ENCODE measurements at regions not wholly inside any gene's neighbourhood (a gene's known extent, or its start where the extent isn't known, plus 50 kb on each side); places are given as distances from the start of the nearest gene placed in this dataset.
"Not testable (repeated sequence)": the region's sequence is repeated elsewhere in the genome, so short reads cannot be mapped to it uniquely, and the experiment has no call there.

- TF ChIP-seq CTCF (IDR thresholded peaks at IDR 0.05), result peak; percentile 85
- peak; percentile 77 for TF ChIP-seq SMC3 (IDR thresholded peaks at IDR 0.05)
- TF ChIP-seq RAD21 (conservative IDR thresholded peaks at IDR 0.05 in 1 of 2, IDR thresholded peaks at IDR 0.05 in 1 of 2), result peak; percentile 67 to 69
- TF ChIP-seq ZFP36 (IDR thresholded peaks at IDR 0.05; ENCODE audit: borderline replicate concordance, partially characterized antibody), result no peak
- TF ChIP-seq FOXS1 (CRISPR knock-in tag; IDR thresholded peaks at IDR 0.05), result no peak
- no peaks in the 10 kb centered on the region for H3K4me1 ChIP-seq
- H3K4me2 ChIP-seq, result no peak overlapping the region
- FAIRE-seq (peak; percentile 99), ATAC-seq (peak; percentile 72 to 91; a peak in 4 of 6 replicates), DNase-seq (ENCODE audit: low read depth in 1 of 2, low spot score in 1 of 2) (peak; percentile 50 to 60)
- 47% methylated on average over 2 of the region's 2 CpGs for WGBS (ENCODE audit: missing lambda C conversion rate)
- POLR2A ChIA-PET, result interaction anchor here (0.7 kb wide), 1 partner anchor 426 kb away, joined by 4 read pairs; no protein-coding TSS in a partner anchor
- CTCF ChIA-PET, result interaction anchor here (0.6 to 3.5 kb wide), 28 partner anchors 8 to 490 kb away, joined by 3 to 16 read pairs (median 4); partner anchors contain the start of gene FOXB1
- H3K27ac ChIP-seq, result no peak overlapping the region
- H3K9me3 ChIP-seq, result no peaks in the 10 kb centered on the region
- H3K4me3 ChIP-seq, result no peak overlapping the region
These were observed 175.8 kb downstream of the FOXB1 start for GRCh38 chr15:60179786-60180391.

DNA sequence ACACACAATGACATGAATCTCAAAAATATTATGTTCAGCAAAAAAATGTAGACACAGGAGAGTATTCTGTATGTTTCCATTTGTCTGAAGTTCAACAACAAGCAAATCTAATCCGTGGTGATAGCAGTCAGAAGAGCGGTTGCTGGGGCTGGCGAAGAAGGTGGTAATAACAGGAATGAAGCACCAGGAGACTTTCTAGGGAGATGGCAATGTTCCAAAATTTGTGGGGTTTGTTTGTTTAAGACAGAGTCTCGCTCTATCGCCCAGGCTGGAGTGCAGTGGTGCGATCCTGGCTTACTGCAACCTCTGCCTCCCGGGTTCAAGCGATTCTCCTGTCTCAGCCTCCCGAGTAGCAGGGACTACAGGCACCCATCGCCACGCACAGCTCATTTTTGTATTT lies 177.8 kb downstream of the FOXB1 start:
- H3K4me1 ChIP-seq; H3K27ac ChIP-seq; POLR2A ChIA-PET; DNase-seq (ENCODE audit: low read depth in 1 of 2, low spot score in 1 of 2); H3K4me2 ChIP-seq; H3K9me3 ChIP-seq; FAIRE-seq; H3K4me3 ChIP-seq; ATAC-seq: not testable (repeated sequence)
- WGBS (ENCODE audit: missing lambda C conversion rate), result 56% methylated on average over 11 of the region's 11 CpGs
- CTCF ChIA-PET, result interaction anchor here (0.6 to 3.5 kb wide), 4 partner anchors 14 to 457 kb away, joined by 3 to 15 read pairs (median 7); no protein-coding TSS in a partner anchor

DNA sequence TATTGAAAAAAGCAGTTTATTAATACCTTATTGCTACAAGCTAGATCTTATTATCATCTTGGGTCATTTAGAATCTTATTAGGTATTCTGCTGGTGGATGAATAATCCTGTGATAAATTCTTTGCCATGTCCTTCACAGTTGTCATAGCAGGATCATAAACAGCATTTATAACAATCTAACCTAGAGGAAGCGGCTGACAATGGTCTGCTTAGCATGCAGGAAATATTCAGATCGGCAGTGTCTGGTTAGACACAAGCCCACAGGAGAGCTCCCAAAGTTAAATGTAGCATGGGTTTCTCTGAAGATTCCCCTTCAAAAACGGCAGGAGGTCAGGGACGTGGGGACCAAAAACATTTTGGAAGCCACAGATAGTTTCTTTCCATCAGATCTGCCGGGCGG lies 179.3 kb downstream of the FOXB1 start:
- Histone ChIP-seq H3K4me2 (no peak overlapping the region), H3K27ac (no peak overlapping the region), H3K4me3 (no peak overlapping the region), H3K4me1 (no peaks in the 10 kb centered on the region), H3K9me3 (peaks cover 2% of the 10 kb centered on the region; the same call in 1 of the 3 replicates)
- ATAC-seq (no peak), DNase-seq (ENCODE audit: low read depth in 1 of 2, low spot score in 1 of 2) (no peak), FAIRE-seq (no peak)
- TF ChIP-seq ZC3H11A (IDR thresholded peaks at IDR 0.05) (no peak), HOXB5 (CRISPR knock-in tag; IDR thresholded peaks at IDR 0.05) (no peak), CHD2 (IDR thresholded peaks at IDR 0.05; ENCODE audit: low read length, partially characterized antibody) (no peak)
- TF ChIP-seq, protein P1, sequence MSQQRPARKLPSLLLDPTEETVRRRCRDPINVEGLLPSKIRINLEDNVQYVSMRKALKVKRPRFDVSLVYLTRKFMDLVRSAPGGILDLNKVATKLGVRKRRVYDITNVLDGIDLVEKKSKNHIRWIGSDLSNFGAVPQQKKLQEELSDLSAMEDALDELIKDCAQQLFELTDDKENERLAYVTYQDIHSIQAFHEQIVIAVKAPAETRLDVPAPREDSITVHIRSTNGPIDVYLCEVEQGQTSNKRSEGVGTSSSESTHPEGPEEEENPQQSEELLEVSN (IDR thresholded peaks at IDR 0.05; ENCODE audit: borderline replicate concordance, low read depth), result no peak
- TF ChIP-seq, protein P2, sequence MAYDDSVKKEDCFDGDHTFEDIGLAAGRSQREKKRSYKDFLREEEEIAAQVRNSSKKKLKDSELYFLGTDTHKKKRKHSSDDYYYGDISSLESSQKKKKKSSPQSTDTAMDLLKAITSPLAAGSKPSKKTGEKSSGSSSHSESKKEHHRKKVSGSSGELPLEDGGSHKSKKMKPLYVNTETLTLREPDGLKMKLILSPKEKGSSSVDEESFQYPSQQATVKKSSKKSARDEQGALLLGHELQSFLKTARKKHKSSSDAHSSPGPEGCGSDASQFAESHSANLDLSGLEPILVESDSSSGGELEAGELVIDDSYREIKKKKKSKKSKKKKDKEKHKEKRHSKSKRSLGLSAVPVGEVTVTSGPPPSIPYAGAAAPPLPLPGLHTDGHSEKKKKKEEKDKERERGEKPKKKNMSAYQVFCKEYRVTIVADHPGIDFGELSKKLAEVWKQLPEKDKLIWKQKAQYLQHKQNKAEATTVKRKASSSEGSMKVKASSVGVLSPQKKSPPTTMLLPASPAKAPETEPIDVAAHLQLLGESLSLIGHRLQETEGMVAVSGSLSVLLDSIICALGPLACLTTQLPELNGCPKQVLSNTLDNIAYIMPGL (CRISPR knock-in tag; IDR thresholded peaks at IDR 0.05; ENCODE audit: borderline replicate concordance), result no peak
- CTCF ChIA-PET, result interaction anchor here (0.9 to 2.2 kb wide), 4 partner anchors 9 to 492 kb away, joined by 3 to 6 read pairs (median 4); no protein-coding TSS in a partner anchor
- POLR2A ChIA-PET, result no interaction called here
- 53% methylated on average over 6 of the region's 6 CpGs for WGBS (ENCODE audit: missing lambda C conversion rate)

DNA sequence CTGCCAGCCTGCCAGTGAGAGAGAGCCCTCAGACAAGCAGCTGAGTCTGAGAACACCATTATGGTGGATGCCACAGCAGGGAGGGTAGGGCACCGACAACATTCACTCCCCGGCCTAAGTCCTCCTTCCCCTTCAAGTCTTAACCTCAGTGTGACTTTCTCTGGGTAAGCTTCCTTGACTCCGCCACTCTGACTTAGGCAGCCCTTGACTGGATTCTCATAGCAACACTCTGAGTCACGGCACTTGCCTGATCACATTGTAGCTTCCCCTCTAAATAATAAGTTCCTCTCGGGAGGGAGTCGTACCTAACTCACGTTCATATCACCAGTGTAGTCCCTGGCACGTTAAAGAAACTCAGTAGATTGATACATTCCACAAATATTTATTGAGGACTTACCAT lies 180.5 kb downstream of the FOXB1 start:
- ChIA-PET CTCF (interaction anchor here (0.7 to 2.2 kb wide), 4 partner anchors 86 to 493 kb away, joined by 3 to 6 read pairs (median 5); no protein-coding TSS in a partner anchor), POLR2A (no interaction called here)
- DNase-seq (ENCODE audit: low read depth in 1 of 2, low spot score in 1 of 2) (no peak), FAIRE-seq (peak; percentile 59), ATAC-seq (no peak; a peak in 2 of 6 replicates)
- Histone ChIP-seq H3K4me2 (no peak overlapping the region), H3K4me1 (no peaks in the 10 kb centered on the region), H3K4me3 (no peak overlapping the region), H3K9me3 (peaks cover 2% of the 10 kb centered on the region; the same call in 1 of the 3 replicates), H3K27ac (no peak overlapping the region)
- WGBS (ENCODE audit: missing lambda C conversion rate), result 6% methylated on average over 8 of the region's 8 CpGs
- no peak for TF ChIP-seq HEYL (CRISPR knock-in tag; IDR thresholded peaks at IDR 0.05)
- TF ChIP-seq TP53 (CRISPR knock-in tag; IDR thresholded peaks at IDR 0.05), result no peak
- TF ChIP-seq SMC3 (IDR thresholded peaks at IDR 0.05), result no peak
- TF ChIP-seq ELK1 (IDR thresholded peaks at IDR 0.05; ENCODE audit: low read depth, low read length), result no peak
- no peak for TF ChIP-seq KDM5A (IDR thresholded peaks at IDR 0.05)
- TF ChIP-seq BHLHE40 (IDR thresholded peaks at IDR 0.05; ENCODE audit: low read depth, low read length), result no peak
- no peak for TF ChIP-seq EP300 (IDR thresholded peaks at IDR 0.05)

Measured in A549 (cell line).